K562 (cell line): ENCODE measurements at regions not wholly inside any gene's neighbourhood (a gene's known extent, or its start where the extent isn't known, plus 50 kb on each side); places are given as distances from the start of the nearest gene placed in this dataset.

Experiments used
- ATAC-seq: fragments of 200-7000 bp; cut with Tn5 transposase; 3 replicates; pipeline ENCODE4 v1.9.1; 2020; ENCODE audit warnings: moderate library complexity
- BruUV-seq: library from RNA; stranded (reverse); fragments of 400-500 nt; replicated peaks from 2 replicates; lab custom pipeline; 2021; lab: Mats Ljungman, UMichigan
- CTCF ChIA-PET: fragments of 300-600 bp; formaldehyde crosslinking; extraction: SDS; loops from one replicate; lab custom pipeline; 2021; ENCODE audit warnings: low intra/inter-chr PET ratio; lab: Yijun Ruan, JAX
- POLR2A ChIA-PET: fragments of 300-600, 350-650 bp; sonication (Branson Sonifier 250); formaldehyde crosslinking; extraction: SDS; loops from one replicate; lab custom pipeline; 2021; ENCODE audit warnings: antibody characterized with exemption, inconsistent platforms; lab: Yijun Ruan, JAX
- DNase-seq, 4 experiments: peaks; one replicate each; pipeline versions ENCODE4 v3.0.0 to v3.0.0-alpha.2; 2011 to 2018; ENCODE audit warnings: low spot score in 3 of 4, mixed read lengths in 3 of 4; ENCODE audit errors: extremely low read depth in 1 of 4
- FAIRE-seq: peaks from 2 replicates; lab custom pipeline; 2011; peaks lifted over from hg19 to GRCh38; lab: Jason Lieb, UNC
- H2AFZ ChIP-seq: 2 replicates; pipeline ENCODE4 v1.6.0; 2011; ENCODE audit warnings: low read depth, low read length, control low read depth, inconsistent platforms
- H3K27ac ChIP-seq: fragments of 200-600 bp; 3 replicates; pipeline ENCODE4 v1.8.0; 2011; ENCODE audit warnings: low read depth, mild to moderate bottlenecking, control low read depth, inconsistent platforms, low read length, moderate library complexity, mixed read lengths; ENCODE audit errors: extremely low read depth
- H3K27me3 ChIP-seq, 2 experiments: fragments of 300-600 bp in 1 of 2; 2 replicates in 1 of 2; 3 replicates in 1 of 2; pipeline versions ENCODE4 v1.6.0 to v1.8.0; 2011; ENCODE audit warnings: inconsistent platforms in 2 of 2, low read length in 2 of 2, mild to moderate bottlenecking in 1 of 2, mixed read lengths in 1 of 2, moderate library complexity in 1 of 2; ENCODE audit not compliant: control insufficient read depth in 2 of 2, insufficient read depth in 2 of 2
- H3K36me3 ChIP-seq: fragments of 300-600 bp; 3 replicates; pipeline ENCODE4 v1.8.0; 2011; ENCODE audit warnings: mild to moderate bottlenecking, low read length, inconsistent platforms; ENCODE audit not compliant: control insufficient read depth, insufficient read depth
- H3K4me1 ChIP-seq, 2 experiments: fragments of 200-600 bp in 1 of 2; replicated peaks in 1 of 2; 2 replicates in 1 of 2; 3 replicates in 1 of 2; pipeline versions ENCODE4 v1.5.1 to v1.8.0; 2011; ENCODE audit warnings: inconsistent platforms in 2 of 2, low read length in 2 of 2, mild to moderate bottlenecking in 1 of 2, mixed read lengths in 1 of 2, moderate library complexity in 1 of 2; ENCODE audit not compliant: control insufficient read depth in 2 of 2, insufficient read depth in 2 of 2
- H3K4me2 ChIP-seq: 2 replicates; pipeline ENCODE4 v1.6.1; 2011; ENCODE audit warnings: low read length, control low read depth, inconsistent platforms, mixed read lengths; ENCODE audit not compliant: insufficient read depth
- H3K4me3 ChIP-seq: fragments of 200-600 bp; sonication (generic), shearing (Covaris generic); 2 replicates; pipeline ENCODE4 v1.5.1; 2016; ENCODE audit warnings: control low read depth, inconsistent platforms
- H3K79me2 ChIP-seq: fragments of 200-600 bp; 3 replicates; pipeline ENCODE4 v1.8.0; 2011; ENCODE audit warnings: low read length, inconsistent platforms; ENCODE audit not compliant: control insufficient read depth, insufficient read depth
- H3K9ac ChIP-seq, 2 experiments: 2 replicates each; pipeline versions ENCODE4 v1.6.0 to v1.6.1; 2011; ENCODE audit warnings: low read depth in 2 of 2, low read length in 2 of 2, control low read depth in 1 of 2, inconsistent platforms in 1 of 2, mild to moderate bottlenecking in 1 of 2, mixed read lengths in 1 of 2; ENCODE audit not compliant: insufficient read depth in 1 of 2
- H3K9me1 ChIP-seq: one replicate; pipeline ENCODE4 v1.6.0; 2011; ENCODE audit warnings: inconsistent platforms, mild to moderate bottlenecking, low read length, moderate library complexity; ENCODE audit not compliant: control insufficient read depth, insufficient read depth
- H3K9me3 ChIP-seq: replicated peaks from 2 replicates; pipeline ENCODE4 v1.5.1; 2011; ENCODE audit warnings: low read depth, low read length, inconsistent platforms; ENCODE audit not compliant: control insufficient read depth, insufficient read depth
- H4K20me1 ChIP-seq: replicated peaks from 2 replicates; pipeline ENCODE4 v1.6.1; 2011; ENCODE audit warnings: low read length, inconsistent platforms, mixed read lengths; ENCODE audit not compliant: control insufficient read depth, insufficient read depth
- BRCA1 ChIP-seq, 2 experiments: fragments of 450-650 bp in 1 of 2; sonication (generic) in 1 of 2; formaldehyde crosslinking in 1 of 2; IDR thresholded peaks; 2 replicates each; pipeline versions ENCODE4 v1.5.0 to v1.6.1; 2017 to 2020; ENCODE audit warnings: mild to moderate bottlenecking in 1 of 2, missing genetic modification reagents in 1 of 2
- C11orf30 ChIP-seq: fragments of 450-650 bp; IDR thresholded peaks from 2 replicates; pipeline ENCODE4 v1.6.1; 2016; ENCODE audit warnings: low read depth, mild to moderate bottlenecking
- CBFA2T3 ChIP-seq: fragments of 450-650 bp; IDR thresholded peaks from 2 replicates; pipeline ENCODE4 v1.6.1; 2017
- CEBPG ChIP-seq, 3 experiments: fragments of 200-800 bp in 1 of 3; sonication (Bioruptor generic) in 1 of 3; sonication (generic) in 1 of 3; formaldehyde crosslinking in 1 of 3; IDR thresholded peaks in 2 of 3; conservative IDR thresholded peaks in 1 of 3; 2 replicates each; pipeline versions ENCODE4 v1.6.1 to v1.8.0; 2016 to 2022; ENCODE audit warnings: missing compliant biosample characterization in 2 of 3, missing genetic modification characterization in 2 of 3, mild to moderate bottlenecking in 1 of 3, missing genetic modification reagents in 1 of 3
- ELF4 ChIP-seq: fragments of 450-650 bp; formaldehyde crosslinking; IDR thresholded peaks from 2 replicates; pipeline ENCODE4 v1.4.0; 2022; ENCODE audit warnings: missing genetic modification characterization
- FIP1L1 ChIP-seq: fragments of 200-400 bp; formaldehyde crosslinking; IDR thresholded peaks from 2 replicates; pipeline ENCODE4 v1.6.1; 2018; ENCODE audit warnings: mild to moderate bottlenecking, low read depth, low read length; ENCODE audit not compliant: poor library complexity, severe bottlenecking
- FOXJ2 ChIP-seq: fragments of 200-800 bp; sonication (Bioruptor generic); IDR thresholded peaks from 2 replicates; pipeline ENCODE4 v1.6.1; 2016; ENCODE audit warnings: missing genetic modification characterization, missing compliant biosample characterization
- FOXM1 ChIP-seq, 2 experiments: fragments of 450-650 bp in 1 of 2; sonication (generic) in 1 of 2; formaldehyde crosslinking in 1 of 2; IDR thresholded peaks; 2 replicates each; pipeline versions ENCODE4 v1.6.1 to v1.9.0; 2017 to 2022; ENCODE audit warnings: low read depth in 2 of 2, mild to moderate bottlenecking in 2 of 2, missing genetic modification reagents in 1 of 2, moderate library complexity in 1 of 2
- KAT2B ChIP-seq: IDR thresholded peaks from one replicate; pipeline ENCODE4 v1.6.1; 2012; ENCODE audit warnings: low read depth, mild to moderate bottlenecking, control low read depth, inconsistent platforms, low read length, moderate library complexity
- MAZ ChIP-seq, 2 experiments: fragments of 450-650 bp in 1 of 2; sonication (generic) in 1 of 2; formaldehyde crosslinking; IDR thresholded peaks in 1 of 2; conservative IDR thresholded peaks in 1 of 2; 2 replicates each; pipeline versions ENCODE4 v1.4.0 to v1.5.0; 2020; ENCODE audit warnings: mild to moderate bottlenecking in 1 of 2, missing genetic modification reagents in 1 of 2
- RNF2 ChIP-seq: sonication (generic); IDR thresholded peaks from 2 replicates; pipeline ENCODE4 v1.6.1; 2016
- SMARCA5 ChIP-seq: fragments of 450-650 bp; IDR thresholded peaks from 2 replicates; pipeline ENCODE4 v1.6.1; 2016
- TOE1 ChIP-seq, 2 experiments: fragments of 450-650 bp in 1 of 2; sonication (generic) in 1 of 2; formaldehyde crosslinking in 1 of 2; IDR thresholded peaks; 2 replicates each; pipeline versions ENCODE4 v1.7.1 to v1.8.0; 2016 to 2022; ENCODE audit warnings: borderline replicate concordance in 2 of 2, mild to moderate bottlenecking in 2 of 2, antibody characterized with exemption in 1 of 2, inconsistent platforms in 1 of 2, low read depth in 1 of 2, missing genetic modification reagents in 1 of 2, moderate library complexity in 1 of 2
- ZBTB7A ChIP-seq: IDR thresholded peaks from 2 replicates; pipeline ENCODE4 v1.6.1; 2011; ENCODE audit warnings: low read depth, mild to moderate bottlenecking, low read length, moderate library complexity, borderline replicate concordance; ENCODE audit not compliant: control insufficient read depth
- ZBTB8A ChIP-seq: fragments of 450-650 bp; IDR thresholded peaks from 2 replicates; pipeline ENCODE4 v1.6.1; 2018; ENCODE audit warnings: mild to moderate bottlenecking, moderate library complexity; ENCODE audit not compliant: partially characterized antibody
- ZNF408 ChIP-seq: fragments of 250-450 bp; sonication (Bioruptor Pico); IDR thresholded peaks from 2 replicates; pipeline ENCODE4 v1.4.0; 2020; ENCODE audit warnings: low read depth, mild to moderate bottlenecking, moderate library complexity
- ZNF583 ChIP-seq: fragments of 250-450 bp; sonication (Bioruptor Pico); IDR thresholded peaks from 2 replicates; pipeline ENCODE4 v1.4.0; 2020
- ZNF609 ChIP-seq: sonication (generic); formaldehyde crosslinking; IDR thresholded peaks from 2 replicates; pipeline ENCODE4 v1.8.1; 2023; ENCODE audit warnings: missing genetic modification reagents, mild to moderate bottlenecking, borderline replicate concordance
- ZNF830 ChIP-seq: fragments of 250-450 bp; sonication (Bioruptor Pico); IDR thresholded peaks from 2 replicates; pipeline ENCODE4 v1.5.0; 2021; ENCODE audit warnings: mild to moderate bottlenecking
- WGBS: fragments of 100-300 bp; shearing (Covaris generic); methylation state at CpG from one replicate; pipeline ENCODE4 v1.1.6; 2016; ENCODE audit warnings: low coverage, mixed read lengths; ENCODE audit not compliant: insufficient coverage; ENCODE audit errors: missing lambda C conversion rate; 5-methylcytosine and 5-hydroxymethylcytosine counted together
- in situ Hi-C: fragments of 300-500 bp; cut with MboI; formaldehyde crosslinking; loops from 4 replicates; pipeline ENCODE4 v1.15.0; 2018; ENCODE audit warnings: inconsistent platforms, mixed read lengths
- intact Hi-C: fragments of 100-400 bp; cut with micrococcal nuclease; formaldehyde crosslinking; loops from 2 replicates; pipeline ENCODE4 v1.14.2; 2022

- no peak for ATAC-seq
- 0% methylated on average over 1 of the region's 1 CpG for WGBS
- no peak for TF ChIP-seq FOXJ2 (tag)
- no peak for TF ChIP-seq CBFA2T3
- no peak for TF ChIP-seq RNF2
- TF ChIP-seq ZNF609 (CRISPR knock-in tag), result no peak
- TF ChIP-seq FIP1L1, result no peak
- TF ChIP-seq FOXM1 (IDR thresholded peaks at IDR 0.05; ENCODE audit: low read depth), result no peak
- no peak for TF ChIP-seq FOXM1 (CRISPR knock-in tag; IDR thresholded peaks at IDR 0.05; ENCODE audit: low read depth)
- no peak for TF ChIP-seq KAT2B
- no peak for TF ChIP-seq ZNF408 (CRISPR knock-in tag)
- no peak for TF ChIP-seq MAZ (CRISPR knock-in tag; conservative IDR thresholded peaks at IDR 0.05 in 1 of 2, IDR thresholded peaks at IDR 0.05 in 1 of 2)
- TF ChIP-seq C11orf30, result no peak
- no peak for TF ChIP-seq ELF4 (CRISPR knock-in tag)
- no peak for TF ChIP-seq ZBTB8A
- no peak for TF ChIP-seq ZNF583 (CRISPR knock-in tag)
- no peak for TF ChIP-seq SMARCA5
- no peak for TF ChIP-seq CEBPG (CRISPR knock-in tag; IDR thresholded peaks at IDR 0.05)
- no peak for TF ChIP-seq CEBPG (tag; conservative IDR thresholded peaks at IDR 0.05 in 1 of 2, IDR thresholded peaks at IDR 0.05 in 1 of 2)
- TF ChIP-seq TOE1 (IDR thresholded peaks at IDR 0.05; ENCODE audit: borderline replicate concordance), result no peak
- TF ChIP-seq TOE1 (CRISPR knock-in tag; IDR thresholded peaks at IDR 0.05; ENCODE audit: borderline replicate concordance, low read depth), result no peak
- no peak for TF ChIP-seq BRCA1 (IDR thresholded peaks at IDR 0.05)
- no peak for TF ChIP-seq BRCA1 (CRISPR knock-in tag; IDR thresholded peaks at IDR 0.05)
- TF ChIP-seq ZNF830, result no peak
- no peak for TF ChIP-seq ZBTB7A
Observed at GRCh38 chr5:117680426-117680825, 1105.8 kb upstream of the SEMA6A start.

More at GRCh38 chr5:117680426-117680825, 1105.8 kb upstream of the SEMA6A start:
- Histone ChIP-seq H3K27ac (no peak overlapping the region), H3K9me1 (no peaks in the 10 kb centered on the region), H3K9me3 (no peaks in the 10 kb centered on the region; the same call in 1 of the 2 replicates), H3K4me3 (no peak overlapping the region), H3K27me3 (no peaks in the 10 kb centered on the region), H3K9ac (no peak overlapping the region), H3K4me1 (no peaks in the 10 kb centered on the region), H4K20me1 (no peaks in the 10 kb centered on the region), H3K79me2 (no peaks in the 10 kb centered on the region), H3K36me3 (no peaks in the 10 kb centered on the region), H2AFZ (no peak overlapping the region), H3K4me2 (no peak overlapping the region)
- no TSS peak for BruUV-seq
- CTCF ChIA-PET, result no interaction called here
- DNase-seq (no peak), FAIRE-seq (no peak)
- intact Hi-C loops (no loop called here), in situ Hi-C loops (no loop called here)
- POLR2A ChIA-PET, result no interaction called here
